Suppressor macrophage treated with lipopolysaccharide for 1 hour (primary cell): ENCODE measurements at regions not wholly inside any gene's neighbourhood (a gene's known extent, or its start where the extent isn't known, plus 50 kb on each side); places are given as distances from the start of the nearest gene placed in this dataset.

Source experiments
- DNase-seq, 3 donors: peaks; one replicate each; pipeline ENCODE4 v3.0.0-alpha.2; 2020 to 2022

- DNase-seq: no peak
Observed at GRCh38 chr2:101550555-101550954, 75.6 kb upstream of the RFX8 start.

GRCh38 chr2:101549371-101549770 lies 74.5 kb upstream of the RFX8 start:
- DNase-seq: peak in 1 of 3 donors; percentile 20

GRCh38 chr2:101546376-101547058 lies 71.6 kb upstream of the RFX8 start:
- DNase-seq: peak; percentile 65 to 90 (median 86)

DNA sequence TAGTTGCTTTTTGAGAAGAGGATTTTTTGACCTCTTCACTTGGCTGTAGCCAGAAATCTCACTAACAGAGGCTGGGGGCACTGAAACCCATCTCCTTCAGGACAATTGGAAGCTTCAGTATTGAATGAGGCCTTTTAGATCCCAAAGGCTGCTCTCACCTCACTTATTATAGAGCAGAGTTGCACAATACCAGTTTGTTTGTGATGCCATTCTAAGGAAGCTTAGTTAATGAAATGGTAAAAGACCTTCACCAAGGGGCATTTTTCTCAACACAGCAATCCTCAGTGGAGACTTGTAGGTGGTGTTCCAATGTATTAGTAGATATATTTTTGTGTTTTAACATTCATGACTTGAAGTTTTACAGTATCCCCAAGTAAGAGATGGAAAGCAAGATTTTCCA lies 71.0 kb upstream of the RFX8 start:
- DNase-seq: peak in 2 of 3 donors; percentile 29 to 33

DNA sequence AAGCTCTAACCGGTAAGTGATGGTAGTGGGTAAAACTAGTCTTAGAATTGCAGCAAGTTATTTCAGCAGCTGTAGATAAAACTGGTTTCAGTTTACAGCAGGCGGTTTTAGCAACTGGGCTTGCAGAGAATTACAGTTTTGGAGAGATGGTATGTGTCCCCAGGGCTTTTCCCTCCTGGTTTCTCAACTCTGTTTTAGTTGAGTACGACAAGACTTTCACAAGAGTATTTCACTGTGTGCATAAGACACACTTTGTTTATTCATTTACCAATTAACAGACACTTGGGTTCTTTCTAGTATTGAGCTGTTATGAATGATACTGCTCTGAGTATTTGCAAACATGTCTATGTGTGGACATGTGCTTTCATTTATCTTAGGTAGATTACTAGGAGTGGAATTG lies 65.6 kb upstream of the RFX8 start:
- no peak for DNase-seq

GRCh38 chr2:101538076-101538475 lies 63.2 kb upstream of the RFX8 start:
- no peak for DNase-seq

GRCh38 chr2:101534149-101534611 lies 59.3 kb upstream of the RFX8 start:
- DNase-seq: peak; percentile 80 to 87 (median 85)

DNA sequence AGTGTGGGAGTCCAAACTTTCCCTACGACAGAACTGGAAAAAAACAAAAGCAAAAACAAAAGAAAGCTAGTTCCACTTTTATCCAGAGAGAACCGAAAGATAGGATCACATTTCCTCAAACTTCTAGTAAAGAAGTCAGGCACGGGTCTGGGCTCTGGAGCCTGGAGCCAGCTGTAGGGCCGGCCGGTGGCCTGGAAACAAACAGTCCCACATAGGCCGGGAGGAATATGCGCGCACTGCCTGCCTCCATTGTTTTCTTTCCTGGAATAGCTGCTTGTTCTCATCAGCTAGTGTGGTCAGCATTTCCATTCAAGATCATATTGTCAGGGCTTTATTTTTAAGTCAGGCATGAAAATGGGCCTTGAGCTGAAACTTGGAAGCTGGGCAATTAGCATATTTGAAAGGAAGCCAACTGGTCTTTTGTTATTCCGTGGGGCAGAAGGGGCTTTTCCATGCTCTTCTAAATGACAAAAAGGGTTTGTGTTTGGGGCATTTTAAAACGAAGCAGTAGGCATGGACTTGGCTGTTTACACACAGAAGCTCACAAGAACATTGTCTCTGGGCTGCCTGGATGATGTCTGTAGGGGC lies 58.7 kb upstream of the RFX8 start:
- DNase-seq: peak; percentile 43 to 77 (median 48)

- no peak for DNase-seq
Observed at GRCh38 chr2:101528501-101528900, 53.6 kb upstream of the RFX8 start.

DNA sequence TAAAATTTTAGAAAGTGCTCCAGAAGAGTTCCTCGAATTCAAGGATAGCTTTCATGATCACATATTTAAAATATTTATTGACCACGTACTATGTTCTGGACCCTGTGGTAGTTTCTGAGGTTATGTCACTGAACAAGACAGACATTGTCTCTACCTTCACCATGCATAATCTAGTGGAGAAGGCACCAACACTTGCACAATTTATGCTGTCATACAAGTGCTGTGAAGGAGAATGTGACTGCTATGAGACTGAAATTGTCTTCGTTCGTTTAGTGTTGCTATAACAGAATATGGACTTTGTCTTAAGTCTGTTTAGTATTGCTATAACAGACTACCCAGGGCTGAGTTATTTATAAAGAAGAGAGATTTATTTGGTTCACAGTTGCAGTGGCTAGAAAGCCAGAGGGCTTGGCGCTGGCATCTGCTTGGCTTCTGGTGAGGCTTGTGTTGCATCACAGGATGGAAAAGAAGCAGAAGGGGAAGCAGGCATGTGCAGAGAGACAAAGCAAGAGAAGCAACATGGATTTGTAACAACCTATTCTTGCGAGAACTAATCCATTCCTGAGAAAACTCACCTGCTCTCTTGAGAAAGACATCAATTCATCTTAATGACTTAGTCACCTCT lies 50.0 kb upstream of the RFX8 start:
- peak; percentile 60 to 68 (median 67) for DNase-seq
